Stimulated activated CD8-positive, alpha-beta memory T cell treated with anti-CD3 and anti-CD28 coated beads, Interleukin-12 subunit alpha, Interleukin-12 subunit beta, amount 100 ng/mL, for 24 hours (primary cell): ENCODE measurements at regions not wholly inside any gene's neighbourhood (a gene's known extent, or its start where the extent isn't known, plus 50 kb on each side); places are given as distances from the start of the nearest gene placed in this dataset.
A peak's percentile ranks its signal among the peaks of the same experiment; 100 is the strongest.

ENCODE experiments used
- DNase-seq: peaks from one replicate; pipeline ENCODE4 v3.0.0-alpha.2; 2020; ENCODE audit errors: extremely low read depth

DNA sequence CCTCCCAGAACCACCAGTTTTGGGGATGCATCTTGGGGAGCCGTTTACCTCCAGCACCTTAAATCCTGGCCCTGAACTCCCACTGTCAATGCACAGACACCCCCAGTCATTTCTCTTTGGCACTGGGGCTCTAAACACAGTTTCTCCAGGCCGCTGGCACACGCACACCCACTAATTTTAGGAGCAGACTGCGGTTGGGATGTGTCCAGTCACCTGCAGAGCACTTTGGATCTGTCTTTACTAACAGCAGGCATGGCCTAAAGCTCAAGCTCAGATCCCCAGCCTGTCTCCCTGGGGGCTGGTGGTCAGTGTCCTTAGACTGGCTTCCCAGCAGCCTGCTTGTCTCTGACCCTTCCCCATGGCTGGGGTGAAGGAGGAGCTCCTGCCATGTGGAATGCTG, 49.9 kb downstream of the SYNE3 start:
- DNase-seq: no peak

DNA sequence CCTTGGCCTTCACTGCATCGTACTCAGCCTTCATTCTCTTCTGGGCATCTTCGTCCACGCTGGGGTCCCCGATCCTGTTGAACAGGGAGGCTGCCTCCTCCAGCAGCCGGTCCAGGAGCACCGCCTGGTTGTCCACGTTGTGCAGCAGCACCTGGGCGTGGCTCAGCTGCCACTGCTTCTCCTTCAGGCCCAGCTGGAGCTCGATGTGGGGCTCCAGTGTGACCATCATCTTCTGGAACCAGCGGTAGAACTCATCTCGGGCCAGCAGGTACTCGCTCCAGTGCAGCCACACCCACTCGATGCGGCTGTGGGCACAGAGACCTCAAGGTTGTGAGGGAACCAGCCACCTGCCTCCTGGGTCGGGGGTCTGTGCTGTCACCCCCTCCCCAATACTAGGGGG, 50.5 kb downstream of the SYNE3 start:
- DNase-seq: no peak

DNA sequence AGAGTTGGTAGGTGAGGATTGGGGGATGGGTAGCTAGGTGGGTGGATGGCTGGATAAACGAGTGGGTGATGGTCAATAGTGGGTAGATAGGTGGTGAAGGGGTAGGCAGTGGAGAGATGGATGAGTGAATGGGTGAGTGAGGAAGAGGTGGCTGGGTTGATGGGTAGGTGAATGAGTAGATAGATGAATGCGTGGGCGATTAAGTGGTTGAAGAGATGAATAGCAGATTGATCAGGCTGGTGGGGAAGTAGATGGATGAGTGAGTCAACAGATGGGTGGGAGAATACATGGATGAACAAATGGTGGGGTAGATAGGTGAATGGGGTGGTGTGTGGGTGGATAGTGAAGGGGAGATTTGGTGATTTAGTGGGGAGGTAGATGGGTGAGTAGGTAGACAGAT, 51.1 kb downstream of the SYNE3 start:
- DNase-seq: no peak

DNA sequence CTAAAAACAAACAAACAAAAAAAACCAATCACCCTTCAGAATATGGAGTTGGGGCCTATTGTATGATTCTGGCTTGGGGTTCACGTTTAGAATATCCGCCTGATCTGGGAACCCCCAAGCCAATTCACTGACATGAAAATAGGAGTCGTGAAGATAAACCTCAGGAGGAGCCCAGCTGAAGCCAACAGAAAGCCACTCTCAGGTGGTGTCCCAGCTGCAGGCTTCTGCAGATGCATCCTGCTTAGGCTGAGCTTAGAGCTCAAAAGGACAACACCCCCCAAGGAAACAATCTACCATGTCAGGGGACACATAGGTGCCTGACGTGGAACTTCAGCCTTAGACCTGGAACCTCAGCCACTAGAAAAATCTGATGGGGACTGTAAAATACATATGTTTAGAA, 51.9 kb downstream of the SYNE3 start:
- no peak for DNase-seq

DNA sequence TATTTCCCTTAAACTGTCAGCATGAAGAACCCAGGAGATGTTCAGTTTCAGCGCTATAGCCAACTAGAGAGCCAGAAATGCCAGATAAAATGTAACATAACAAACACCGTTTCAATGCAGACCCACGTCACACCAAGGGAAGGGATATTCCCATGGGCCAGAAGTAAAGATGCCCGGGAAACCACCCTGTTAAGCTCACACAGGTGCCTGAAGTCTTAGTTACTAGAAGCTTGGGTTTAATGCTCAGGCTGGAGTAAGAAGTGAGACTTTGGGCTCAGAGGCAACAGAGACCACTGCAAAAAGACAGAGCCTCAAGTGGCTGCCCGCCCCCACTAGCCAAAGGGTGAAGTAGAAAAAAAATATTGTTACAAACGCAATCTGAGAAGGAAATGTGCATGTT, 52.3 kb downstream of the SYNE3 start:
- DNase-seq: no peak

DNA sequence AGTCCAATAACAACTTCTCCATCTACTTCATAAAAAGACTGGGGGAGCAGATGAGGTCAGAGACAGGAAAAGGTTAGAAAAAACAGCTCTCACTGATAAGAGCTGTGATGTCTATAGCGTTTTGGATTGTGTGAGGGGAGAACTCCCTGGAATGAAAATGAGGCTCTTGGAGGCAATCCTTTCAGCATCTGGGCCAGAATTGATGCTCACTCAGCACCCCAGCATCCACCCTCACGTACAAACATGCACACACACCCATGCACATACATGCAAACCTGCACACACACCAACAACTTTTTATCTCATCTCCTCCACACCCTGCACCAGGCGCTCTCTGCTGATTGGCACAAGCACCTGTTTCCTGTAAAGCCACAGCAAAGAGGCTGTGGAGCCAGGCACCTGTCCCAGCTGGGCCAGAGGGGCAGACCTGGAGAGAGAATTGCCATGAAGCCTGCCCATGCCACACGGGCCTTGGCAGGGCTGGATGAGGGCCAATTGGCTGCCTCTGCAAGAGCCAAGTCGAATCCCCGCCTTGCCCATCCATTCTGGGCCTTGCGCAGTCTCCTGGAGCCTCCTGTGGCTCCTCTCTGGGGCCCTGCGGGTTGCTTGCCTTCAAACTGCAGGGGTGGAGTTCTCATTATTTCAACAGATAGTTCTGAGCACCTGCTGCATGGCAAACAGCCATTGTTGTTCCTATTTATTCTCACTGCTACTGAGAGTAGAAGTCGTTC, 53.1 kb downstream of the SYNE3 start:
- DNase-seq: no peak

DNA sequence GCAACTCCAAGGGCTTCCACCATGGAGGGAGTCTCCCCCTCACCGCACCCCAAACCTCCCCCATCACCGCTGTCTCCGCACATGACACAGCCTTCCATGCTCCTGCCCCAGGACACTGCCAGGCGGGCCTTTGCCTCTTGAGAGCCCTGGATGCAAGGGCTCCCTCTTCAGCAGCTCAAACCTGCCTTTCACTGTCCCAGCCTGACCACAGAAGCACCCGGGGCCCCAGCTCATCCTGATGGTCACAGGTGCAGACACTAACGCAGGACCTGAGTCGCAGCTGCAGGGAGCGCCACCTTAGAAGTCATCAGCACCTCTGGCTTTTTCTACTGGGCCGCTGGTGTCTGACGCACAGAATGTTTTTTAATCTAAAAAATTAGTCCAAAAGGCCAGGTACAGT, 54.0 kb downstream of the SYNE3 start:
- DNase-seq: no peak

DNA sequence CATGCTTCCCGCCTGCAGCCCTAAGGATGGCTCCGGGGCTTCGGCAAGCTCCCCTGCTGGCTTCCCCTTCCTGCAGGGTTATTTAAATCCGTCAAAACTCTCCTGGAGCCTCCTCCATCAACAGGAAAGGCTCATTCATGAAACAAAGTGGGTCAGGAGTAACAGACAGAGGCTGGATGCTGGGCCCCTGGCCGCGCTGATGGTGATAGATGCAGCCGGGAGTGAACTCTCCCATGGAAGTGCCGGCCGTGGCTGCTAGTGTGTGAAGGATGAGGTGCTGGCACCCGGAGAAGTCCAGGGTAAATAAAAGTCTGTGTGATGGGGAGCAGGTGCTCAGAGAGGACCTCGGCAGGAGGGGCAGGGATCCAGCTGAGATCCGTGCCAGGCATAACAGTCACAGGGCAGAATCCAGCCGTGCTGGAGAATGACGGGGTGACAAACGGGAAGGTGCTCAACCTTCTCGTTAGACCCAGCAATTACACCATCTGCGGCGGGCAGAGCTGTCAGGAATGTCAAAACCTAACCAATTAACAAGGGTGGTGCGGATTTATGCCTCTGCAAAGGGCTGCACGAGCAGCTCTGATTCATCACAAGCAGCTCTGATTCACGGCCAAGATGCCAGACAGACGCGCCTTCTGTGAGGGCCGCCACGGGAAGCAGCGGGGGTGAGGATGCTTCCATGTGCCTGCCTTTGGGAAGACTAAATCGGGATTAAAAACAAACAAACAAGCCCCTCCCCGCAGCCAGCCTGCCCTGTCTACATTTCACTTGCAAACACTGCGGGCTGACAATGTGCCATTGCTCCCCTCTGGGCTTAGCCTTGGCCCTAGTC, 55.6 kb downstream of the SYNE3 start:
- no peak for DNase-seq

DNA sequence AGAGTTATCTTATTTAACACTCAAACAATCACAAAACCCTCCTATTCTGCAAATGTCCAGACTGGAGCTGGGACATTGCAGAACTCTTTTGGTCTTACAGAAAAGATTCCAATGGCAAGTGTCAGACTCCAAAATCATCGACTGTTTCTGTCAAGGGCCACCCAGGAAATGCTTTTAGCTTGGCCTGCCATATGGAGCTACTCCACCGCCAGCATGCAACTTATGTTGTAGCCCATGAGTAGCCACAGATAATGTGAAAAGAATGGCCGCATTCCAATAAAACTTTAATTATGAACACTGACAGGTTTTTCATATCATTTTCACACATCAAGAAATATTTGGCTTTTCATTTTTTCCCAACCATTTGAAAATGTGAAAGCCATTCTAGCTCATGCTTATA, 57.5 kb downstream of the SYNE3 start:
- no peak for DNase-seq

DNA sequence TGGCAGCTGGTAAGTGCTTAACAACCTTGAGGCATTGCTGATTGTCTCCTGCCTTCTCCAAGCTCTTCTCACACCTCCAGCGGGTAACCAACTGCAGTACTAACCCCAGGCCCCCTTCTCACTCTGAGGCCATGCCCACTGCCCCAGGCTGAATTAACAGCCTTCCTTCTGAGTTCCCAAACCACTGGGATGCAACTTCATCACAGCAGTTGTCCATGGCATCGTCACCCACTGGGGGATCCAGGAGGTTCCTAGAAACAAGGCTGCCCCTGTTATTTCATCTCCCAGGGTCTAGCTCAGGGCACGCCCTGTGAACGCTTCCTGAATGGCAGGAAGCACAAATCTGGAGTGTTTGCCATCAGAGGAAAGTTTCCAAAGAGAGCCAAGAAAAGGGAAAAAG, 58.0 kb downstream of the SYNE3 start:
- DNase-seq: no peak

DNA sequence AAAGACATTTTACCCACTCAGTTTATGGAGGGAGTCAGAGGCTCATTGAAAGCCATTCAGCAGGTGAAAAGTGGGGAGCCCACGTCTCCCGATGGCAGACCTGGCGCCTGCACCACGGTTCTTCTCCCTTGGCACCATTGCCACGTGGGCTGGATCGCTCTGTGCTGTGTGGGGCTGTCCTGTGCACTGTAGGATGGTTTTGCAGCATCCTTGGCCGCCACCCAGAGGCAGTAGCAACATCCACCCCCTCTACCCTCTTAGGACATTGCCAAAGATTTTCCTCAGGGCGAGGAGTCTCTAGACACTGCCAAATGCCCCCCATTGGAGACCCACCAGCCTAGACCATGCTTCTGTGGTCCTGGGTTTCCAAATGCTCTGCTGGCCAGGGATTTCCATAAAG, 60.2 kb downstream of the SYNE3 start:
- DNase-seq: no peak

DNA sequence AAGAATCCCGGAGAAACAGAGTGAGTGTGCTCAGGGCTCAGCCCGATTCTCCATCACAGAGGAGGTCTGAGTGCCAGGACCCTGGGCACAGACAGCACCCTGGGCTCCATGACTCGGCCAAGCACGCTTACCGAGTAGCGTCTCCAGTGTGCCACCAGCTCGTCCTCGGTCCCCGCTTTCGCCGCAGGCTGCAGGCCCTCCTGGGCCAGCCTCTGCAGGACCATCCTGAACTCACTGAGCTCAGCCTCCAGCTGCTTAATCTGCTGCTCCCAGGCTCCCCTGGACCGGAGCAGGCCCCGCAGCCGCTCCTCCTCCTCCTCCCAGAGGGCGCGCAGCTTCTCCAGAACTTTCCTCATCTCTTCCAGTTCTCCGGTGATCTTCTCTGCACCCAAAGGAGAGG, 61.2 kb downstream of the SYNE3 start:
- DNase-seq: no peak

DNA sequence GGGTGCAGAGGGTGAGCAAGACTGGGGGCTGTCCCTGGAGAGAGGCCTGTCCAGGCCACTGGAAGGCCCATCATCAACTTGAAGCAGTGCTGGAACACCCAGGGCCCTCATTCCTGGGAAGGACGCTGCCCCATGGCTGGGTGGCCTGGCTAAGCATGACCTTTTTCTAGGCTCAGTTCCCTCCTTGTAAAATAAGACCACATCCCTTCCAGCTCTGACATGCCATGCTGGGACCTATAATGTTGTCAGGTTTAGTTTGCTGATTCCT, 62.8 kb downstream of the SYNE3 start:
- no peak for DNase-seq

DNA sequence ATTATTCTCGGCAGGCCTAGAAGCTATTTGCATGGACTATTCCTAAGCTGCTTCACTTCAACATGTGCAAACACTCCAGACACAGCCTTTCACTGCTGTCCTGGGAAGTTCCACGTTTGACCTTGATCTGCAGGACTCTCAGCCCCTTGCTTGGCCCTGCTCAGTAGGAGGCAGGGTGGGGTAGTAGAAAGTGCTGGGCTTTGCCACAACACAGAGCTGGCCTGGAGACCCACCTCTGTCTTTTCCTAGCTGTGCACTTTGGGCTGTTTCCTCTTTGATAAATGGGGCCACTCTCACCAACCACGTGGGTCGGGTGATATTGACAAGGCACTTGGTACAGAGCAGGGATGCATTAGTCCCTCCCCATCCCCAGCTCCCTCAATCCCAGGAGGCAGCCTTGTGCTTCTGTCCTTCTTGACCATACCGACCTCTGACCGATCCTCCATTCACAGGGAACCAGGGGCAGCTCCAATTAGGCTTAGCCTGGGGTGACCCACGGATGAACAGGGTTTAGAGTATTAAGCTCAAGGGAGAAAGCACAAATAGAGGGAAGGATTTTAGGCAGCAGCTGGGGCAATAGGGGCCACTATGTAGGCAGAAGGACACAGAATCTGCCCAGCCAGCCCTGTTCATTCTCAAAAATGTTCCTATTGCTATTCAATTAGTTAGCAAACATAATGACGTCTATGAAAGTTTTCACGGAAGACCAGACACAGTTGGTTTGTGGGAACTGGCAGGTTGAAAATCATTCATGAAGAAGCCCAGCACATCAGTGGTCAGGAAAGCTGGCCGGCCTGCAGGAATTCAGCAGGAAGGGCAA, 63.3 kb downstream of the SYNE3 start:
- no peak for DNase-seq

DNA sequence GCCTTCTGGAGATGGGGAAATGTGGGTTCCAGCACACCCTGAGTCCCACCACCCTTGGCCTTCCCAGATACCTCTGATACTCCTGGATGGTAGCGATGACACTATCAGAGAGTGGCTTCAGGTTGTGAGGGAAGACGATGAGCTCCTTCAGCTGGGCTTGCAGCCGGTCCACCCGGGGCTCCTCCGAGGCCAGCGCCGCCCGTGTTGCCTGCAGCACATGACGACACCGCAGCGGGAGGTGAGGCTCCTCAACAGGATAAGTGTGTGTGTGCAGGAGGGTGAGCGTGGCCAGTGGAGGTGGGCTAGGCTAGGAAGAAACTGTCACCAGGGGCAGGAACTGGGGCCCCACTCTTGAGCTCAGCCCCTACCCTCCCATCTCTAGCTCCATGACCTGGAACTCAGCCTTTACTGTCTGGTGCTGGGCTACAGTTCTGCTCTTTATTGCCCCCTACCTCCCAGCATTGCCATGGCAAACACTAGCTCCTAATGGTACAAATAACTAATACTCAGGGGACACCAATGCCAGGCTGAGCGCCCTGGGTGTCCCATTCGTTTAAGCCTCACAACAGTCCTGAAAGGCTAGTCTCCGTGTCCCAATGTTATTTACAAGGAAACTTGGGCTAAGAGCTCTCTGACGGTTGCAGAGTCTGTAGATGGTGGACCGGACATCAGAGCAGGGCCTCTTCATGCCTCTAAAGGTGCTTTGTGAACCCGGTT, 64.1 kb downstream of the SYNE3 start:
- DNase-seq: no peak

DNA sequence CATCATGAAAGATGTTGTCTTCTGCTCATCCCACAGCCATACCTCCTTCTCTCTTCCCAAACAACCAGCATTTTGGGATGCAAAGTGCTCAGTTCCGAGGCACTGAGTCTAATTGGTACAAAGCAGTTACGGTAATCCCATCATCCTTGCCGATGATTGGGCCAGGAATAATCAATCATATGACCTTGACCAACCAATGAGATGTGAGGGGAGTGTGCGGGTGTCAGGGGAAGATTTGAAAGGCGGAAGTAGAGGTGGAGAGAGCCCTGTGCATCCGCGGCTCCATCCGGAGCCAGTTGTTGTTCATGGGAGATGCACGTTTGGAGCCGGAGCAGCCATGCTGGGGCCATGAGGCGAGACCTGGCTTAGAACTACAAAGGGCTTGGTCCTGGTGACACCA, 67.3 kb downstream of the SYNE3 start:
- DNase-seq: no peak

DNA sequence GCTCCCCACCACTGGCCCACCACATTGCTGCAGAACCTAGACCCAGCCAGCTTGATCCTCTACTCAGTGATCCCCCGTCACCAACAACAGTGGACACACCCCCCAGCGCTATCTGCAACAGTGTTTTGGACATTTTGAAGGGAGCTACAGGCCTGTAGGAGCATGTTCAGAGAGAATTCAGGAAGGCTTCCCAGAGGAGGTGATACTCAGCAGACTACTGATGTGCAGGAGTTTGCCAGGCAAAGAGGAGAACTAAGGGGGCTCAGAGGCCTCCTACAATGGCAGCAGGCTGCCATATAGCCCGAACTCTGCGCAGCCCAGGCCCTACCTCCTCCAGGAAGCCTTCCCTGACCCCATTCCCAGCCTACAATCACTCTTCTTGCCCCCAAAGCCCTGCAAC, 70.0 kb downstream of the SYNE3 start:
- DNase-seq: no peak

DNA sequence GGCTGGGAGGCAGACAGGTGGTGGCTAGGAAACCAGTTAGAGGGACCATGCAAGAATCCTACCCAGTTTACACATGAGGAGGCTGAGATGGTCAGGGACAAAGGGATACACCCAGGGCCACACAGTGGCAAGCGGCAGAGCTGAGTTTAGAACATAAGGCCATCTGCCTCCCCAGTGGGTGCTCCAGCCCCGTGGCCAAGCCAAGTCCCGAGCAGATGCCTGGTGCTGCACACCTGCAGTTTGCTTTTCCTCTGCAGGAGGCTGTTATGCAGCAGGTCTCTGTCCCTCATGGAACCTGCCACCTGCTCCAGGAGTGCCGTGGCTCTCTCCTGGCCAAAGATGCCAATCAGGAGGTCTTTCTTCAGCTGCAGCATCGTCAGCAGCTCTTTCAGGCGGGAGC, 70.8 kb downstream of the SYNE3 start:
- no peak for DNase-seq

DNA sequence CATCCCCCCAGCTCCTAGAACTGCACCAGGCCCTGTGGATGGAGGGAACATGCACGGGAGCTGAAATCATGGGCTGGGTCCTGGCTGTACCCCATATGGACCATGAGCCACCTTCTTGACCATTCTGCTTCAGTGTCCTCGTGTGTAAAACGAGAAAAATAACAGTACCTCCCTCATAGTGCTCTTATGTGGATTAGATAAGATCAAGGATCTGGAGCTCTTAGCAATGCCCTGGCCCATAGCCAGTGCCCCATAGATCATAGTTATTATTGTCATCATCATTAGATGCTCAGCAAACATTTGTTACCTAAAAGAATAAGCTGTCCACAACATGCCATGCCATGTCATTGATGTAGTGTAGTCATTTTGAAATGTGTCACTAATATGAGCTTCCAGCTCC, 71.3 kb downstream of the SYNE3 start:
- no peak for DNase-seq

DNA sequence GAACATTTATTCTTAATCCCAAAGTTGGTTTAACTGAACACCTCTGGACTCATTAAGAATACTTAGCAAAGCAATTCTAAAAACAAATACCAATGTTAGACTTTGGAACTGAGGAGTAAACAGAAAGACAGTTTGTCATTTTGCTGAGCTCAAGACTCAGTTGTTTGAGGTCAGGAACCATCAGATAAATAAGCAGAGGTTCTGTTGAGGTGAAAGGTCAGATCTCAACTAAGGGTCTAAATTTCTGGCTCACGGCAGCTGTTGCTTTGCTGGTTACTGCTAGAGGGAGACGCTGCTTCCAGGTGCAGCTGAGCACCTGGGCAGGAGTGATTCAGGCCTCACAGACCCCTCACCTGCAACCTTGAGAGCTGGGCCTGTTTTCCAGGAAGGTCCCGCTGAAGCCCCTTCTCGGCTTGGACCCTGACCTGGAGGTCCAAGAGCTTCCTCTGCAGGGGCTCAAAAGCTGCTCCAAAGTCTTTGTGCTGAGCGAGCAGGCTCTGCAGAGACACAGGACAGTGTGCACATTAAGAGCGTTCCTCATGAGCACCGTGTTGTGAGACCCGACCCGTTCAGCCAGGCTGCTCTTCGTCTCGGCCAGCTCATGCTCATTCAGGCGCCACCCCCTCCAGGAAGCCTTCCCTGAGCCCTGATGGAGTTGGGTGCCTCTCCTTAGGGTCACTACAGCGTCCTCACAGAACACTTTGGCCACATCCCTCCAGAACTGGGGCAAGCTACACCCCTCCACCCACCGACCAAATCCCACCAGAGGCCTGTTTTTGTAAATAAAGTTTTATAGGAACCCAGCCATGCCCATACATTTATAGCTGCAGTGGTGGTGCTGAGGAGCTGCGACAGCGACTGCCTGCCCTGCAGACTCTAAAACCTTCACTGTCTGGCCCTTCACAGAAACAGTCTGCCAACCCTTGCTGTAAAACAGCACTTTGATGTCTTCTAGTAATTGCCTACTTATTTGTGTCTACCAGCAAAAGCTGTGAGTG, 72.0 kb downstream of the SYNE3 start:
- no peak for DNase-seq

DNA sequence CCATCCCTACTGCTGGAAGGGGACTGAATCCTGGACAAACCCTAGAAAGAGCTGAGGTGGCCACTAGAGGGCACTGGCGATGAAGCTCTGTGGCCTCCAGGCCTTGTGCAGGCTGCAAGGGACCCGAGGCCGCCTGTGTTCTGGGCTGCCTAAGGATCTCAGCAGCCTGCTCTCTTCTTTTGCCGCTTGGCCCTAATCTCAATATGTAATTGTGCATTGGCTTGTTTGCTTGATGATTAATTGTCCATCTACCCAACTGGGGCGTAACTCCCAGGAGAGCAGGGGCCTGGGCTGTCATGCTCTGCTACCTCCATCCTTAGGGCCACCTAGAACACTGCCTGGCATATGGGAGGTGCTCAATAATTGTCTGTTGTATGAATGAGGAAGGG, 73.8 kb downstream of the SYNE3 start:
- peak; percentile 45 for DNase-seq
